Liver (tissue), 8 donors: ENCODE measurements at regions not wholly inside any gene's neighbourhood (a gene's known extent, or its start where the extent isn't known, plus 50 kb on each side); places are given as distances from the start of the nearest gene placed in this dataset.
A peak's percentile ranks its signal among the peaks of the same experiment; 100 is the strongest.

Experiments used
- DNase-seq: peaks from one replicate; pipeline ENCODE4 v3.0.0-alpha.2; 2017; ENCODE audit warnings: low spot score
- H3K27ac ChIP-seq, 2 donors: one replicate each; pipeline ENCODE4 v1.7.0; 2013; ENCODE audit warnings: inconsistent platforms in 2 of 2, low read length in 2 of 2, control low read depth in 1 of 2, low read depth in 1 of 2, mild to moderate bottlenecking in 1 of 2
- H3K27me3 ChIP-seq, 4 donors: one replicate each; pipeline versions ENCODE4 v1.6.1 to v1.7.0; 2013; ENCODE audit warnings: low read length in 3 of 4, inconsistent platforms in 1 of 4, mild to moderate bottlenecking in 1 of 4, moderate library complexity in 1 of 4; ENCODE audit not compliant: control insufficient read depth in 4 of 4, insufficient read depth in 4 of 4
- H3K36me3 ChIP-seq, 4 donors: one replicate each; pipeline versions ENCODE4 v1.6.1 to v1.7.0; 2013; ENCODE audit warnings: low read length in 3 of 4, mild to moderate bottlenecking in 3 of 4, low read depth in 1 of 4, moderate library complexity in 1 of 4; ENCODE audit not compliant: control insufficient read depth in 4 of 4, insufficient read depth in 3 of 4
- H3K4me1 ChIP-seq, 4 donors: one replicate each; pipeline versions ENCODE4 v1.6.1 to v1.7.0; 2013; ENCODE audit warnings: low read length in 3 of 4, mild to moderate bottlenecking in 3 of 4, moderate library complexity in 1 of 4; ENCODE audit not compliant: control insufficient read depth in 4 of 4, insufficient read depth in 4 of 4
- H3K4me3 ChIP-seq, 3 donors: one replicate each; pipeline versions ENCODE4 v1.6.1 to v1.7.0; 2013; ENCODE audit warnings: low read length in 3 of 3, control low read depth in 1 of 3, low read depth in 1 of 3, mild to moderate bottlenecking in 1 of 3
- H3K9ac ChIP-seq, 2 donors: one replicate each; pipeline ENCODE4 v1.7.0; 2013; ENCODE audit warnings: low read length in 2 of 2, mild to moderate bottlenecking in 2 of 2, moderate library complexity in 2 of 2, control low read depth in 1 of 2, low read depth in 1 of 2
- H3K9me3 ChIP-seq, 4 donors: one replicate each; pipeline versions ENCODE4 v1.6.1 to v1.7.0; 2013; ENCODE audit warnings: low read length in 3 of 4; ENCODE audit not compliant: control insufficient read depth in 4 of 4
- EGR1 ChIP-seq, 2 donors: IDR thresholded peaks; 2 replicates each; pipeline ENCODE4 v1.6.1; 2016 to 2018; ENCODE audit warnings: antibody characterized with exemption in 2 of 2, low read depth in 2 of 2
- FOXA1 ChIP-seq: IDR thresholded peaks from 2 replicates; pipeline ENCODE4 v1.6.1; 2016; ENCODE audit warnings: antibody characterized with exemption
- FOXA2 ChIP-seq: IDR thresholded peaks from 2 replicates; pipeline ENCODE4 v1.6.1; 2016; ENCODE audit warnings: antibody characterized with exemption
- GABPA ChIP-seq, 2 donors: IDR thresholded peaks in 1 of 2; conservative IDR thresholded peaks in 1 of 2; 2 replicates each; pipeline ENCODE4 v1.6.1; 2016; ENCODE audit warnings: antibody characterized with exemption in 2 of 2, mild to moderate bottlenecking in 1 of 2, moderate library complexity in 1 of 2
- HNF4A ChIP-seq, 2 donors: conservative IDR thresholded peaks; 2 replicates each; pipeline ENCODE4 v1.6.1; 2016; ENCODE audit warnings: antibody characterized with exemption in 2 of 2, mild to moderate bottlenecking in 2 of 2
- HNF4G ChIP-seq: IDR thresholded peaks from 2 replicates; pipeline ENCODE4 v1.6.1; 2016; ENCODE audit warnings: antibody characterized with exemption
- JUND ChIP-seq, 2 donors: IDR thresholded peaks; 2 replicates each; pipeline ENCODE4 v1.6.1; 2016; ENCODE audit warnings: antibody characterized with exemption in 2 of 2
- MAX ChIP-seq: IDR thresholded peaks from 2 replicates; pipeline ENCODE4 v1.6.1; 2016; ENCODE audit warnings: antibody characterized with exemption
- NR2F2 ChIP-seq: IDR thresholded peaks from 2 replicates; pipeline ENCODE4 v1.6.1; 2016; ENCODE audit warnings: antibody characterized with exemption
- RAD21 ChIP-seq, 2 donors: IDR thresholded peaks; 2 replicates each; pipeline ENCODE4 v1.6.1; 2016; ENCODE audit warnings: antibody characterized with exemption in 2 of 2, mild to moderate bottlenecking in 2 of 2
- REST ChIP-seq: IDR thresholded peaks from 2 replicates; pipeline ENCODE4 v1.6.1; 2016; ENCODE audit warnings: antibody characterized with exemption, mild to moderate bottlenecking
- RXRA ChIP-seq, 2 donors: IDR thresholded peaks; 2 replicates each; pipeline ENCODE4 v1.6.1; 2017 to 2018; ENCODE audit warnings: antibody characterized with exemption in 2 of 2, mild to moderate bottlenecking in 1 of 2
- SP1 ChIP-seq: IDR thresholded peaks from 2 replicates; pipeline ENCODE4 v1.6.1; 2018; ENCODE audit warnings: antibody characterized with exemption, mild to moderate bottlenecking
- TAF1 ChIP-seq: conservative IDR thresholded peaks from 2 replicates; pipeline ENCODE4 v1.6.1; 2016; ENCODE audit warnings: antibody characterized with exemption, mild to moderate bottlenecking
- YY1 ChIP-seq: IDR thresholded peaks from 2 replicates; pipeline ENCODE4 v1.6.1; 2016; ENCODE audit warnings: antibody characterized with exemption, mild to moderate bottlenecking
- ZBTB33 ChIP-seq: IDR thresholded peaks from 2 replicates; pipeline ENCODE4 v1.6.1; 2016; ENCODE audit warnings: antibody characterized with exemption
- WGBS: extraction: QIAGEN DNeasy Blood & Tissue Kit; methylation state at CpG from one replicate; pipeline ENCODE4 v1.1.7; 2013; 5-methylcytosine and 5-hydroxymethylcytosine counted together
- TF ChIP-seq, protein P1 (sequence below): fragments of 150-350 bp; IDR thresholded peaks from 2 replicates; pipeline ENCODE4 v1.5.1; 2017; ENCODE audit warnings: improper control_type of control experiment, low read depth, low read length; ENCODE audit not compliant: missing input control
- donor health status: healthy.
- donor health status: healthy.
- donor health status: healthy.
- donor health status: healthy.
- donor health status: healthy.

GRCh38 chr13:71979616-71980015, 112.6 kb upstream of the DACH1 start:
- peaks cover 0 to 3% (median 0%) of the 10 kb centered on the region in 4 donors for H3K9me3 ChIP-seq
- H3K4me3 ChIP-seq = no peak overlapping the region
- no peak overlapping the region for H3K9ac ChIP-seq
- H3K4me1 ChIP-seq = no peaks in the 10 kb centered on the region
- no peak for DNase-seq
- no peak overlapping the region for H3K27ac ChIP-seq
- TF ChIP-seq YY1 = no peak
- TF ChIP-seq GABPA (IDR thresholded peaks at IDR 0.05 in 1 of 2, conservative IDR thresholded peaks at IDR 0.05 in 1 of 2) = no peak
- TF ChIP-seq, protein P1, sequence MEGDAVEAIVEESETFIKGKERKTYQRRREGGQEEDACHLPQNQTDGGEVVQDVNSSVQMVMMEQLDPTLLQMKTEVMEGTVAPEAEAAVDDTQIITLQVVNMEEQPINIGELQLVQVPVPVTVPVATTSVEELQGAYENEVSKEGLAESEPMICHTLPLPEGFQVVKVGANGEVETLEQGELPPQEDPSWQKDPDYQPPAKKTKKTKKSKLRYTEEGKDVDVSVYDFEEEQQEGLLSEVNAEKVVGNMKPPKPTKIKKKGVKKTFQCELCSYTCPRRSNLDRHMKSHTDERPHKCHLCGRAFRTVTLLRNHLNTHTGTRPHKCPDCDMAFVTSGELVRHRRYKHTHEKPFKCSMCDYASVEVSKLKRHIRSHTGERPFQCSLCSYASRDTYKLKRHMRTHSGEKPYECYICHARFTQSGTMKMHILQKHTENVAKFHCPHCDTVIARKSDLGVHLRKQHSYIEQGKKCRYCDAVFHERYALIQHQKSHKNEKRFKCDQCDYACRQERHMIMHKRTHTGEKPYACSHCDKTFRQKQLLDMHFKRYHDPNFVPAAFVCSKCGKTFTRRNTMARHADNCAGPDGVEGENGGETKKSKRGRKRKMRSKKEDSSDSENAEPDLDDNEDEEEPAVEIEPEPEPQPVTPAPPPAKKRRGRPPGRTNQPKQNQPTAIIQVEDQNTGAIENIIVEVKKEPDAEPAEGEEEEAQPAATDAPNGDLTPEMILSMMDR = peak; percentile 11
- TF ChIP-seq SP1 = no peak
- peak; percentile 33 to 39 for TF ChIP-seq RAD21 (IDR thresholded peaks at IDR 0.05)
- no peak for TF ChIP-seq RXRA (IDR thresholded peaks at IDR 0.05)
- no peak for TF ChIP-seq MAX
- 17% methylated on average over 3 of the region's 3 CpGs for WGBS
- H3K27me3 ChIP-seq = no peaks in the 10 kb centered on the region
- H3K36me3 ChIP-seq = no peaks in the 10 kb centered on the region

DNA sequence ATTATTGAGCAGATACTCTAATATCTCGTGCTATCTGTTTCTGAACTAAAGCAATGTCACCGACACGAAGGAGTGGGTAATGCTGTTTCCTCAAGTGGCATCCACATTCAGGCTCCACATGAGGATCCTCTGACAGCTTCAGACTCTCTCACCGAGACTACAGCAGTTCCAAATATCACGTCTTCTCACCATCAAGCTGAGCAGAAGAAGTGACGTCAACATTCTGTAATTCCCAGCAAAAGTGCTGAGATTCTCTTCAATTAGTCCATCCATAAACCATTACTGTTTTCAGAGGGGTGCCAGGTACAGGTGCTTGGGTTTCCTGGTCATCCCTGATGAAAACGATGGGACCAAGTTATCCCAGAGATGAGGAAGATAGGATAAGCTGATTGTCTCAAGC, 110.0 kb upstream of the DACH1 start:
- 76% methylated on average over 7 of the region's 7 CpGs for WGBS
- Histone ChIP-seq H3K9me3 (no peaks in the 10 kb centered on the region), H3K27ac (no peak overlapping the region), H3K4me1 (no peaks in the 10 kb centered on the region), H3K4me3 (no peak overlapping the region), H3K9ac (no peak overlapping the region), H3K36me3 (no peaks in the 10 kb centered on the region), H3K27me3 (no peaks in the 10 kb centered on the region)
- TF ChIP-seq RXRA (IDR thresholded peaks at IDR 0.05) (no peak), FOXA1 (no peak), RAD21 (IDR thresholded peaks at IDR 0.05) (no peak), EGR1 (IDR thresholded peaks at IDR 0.05; ENCODE audit: low read depth in 2 of 2) (no peak), NR2F2 (no peak), JUND (IDR thresholded peaks at IDR 0.05) (no peak), HNF4A (conservative IDR thresholded peaks at IDR 0.05) (no peak), GABPA (IDR thresholded peaks at IDR 0.05 in 1 of 2, conservative IDR thresholded peaks at IDR 0.05 in 1 of 2) (no peak), REST (no peak), FOXA2 (no peak), TAF1 (no peak), ZBTB33 (no peak), HNF4G (no peak), SP1 (no peak)
- TF ChIP-seq, protein P1 = no peak
- DNase-seq = no peak
